ENCODE measurements at regions not wholly inside any gene's neighbourhood (a gene's known extent, or its start where the extent isn't known, plus 50 kb on each side); places are given as distances from the start of the nearest gene placed in this dataset.

GRCh38 chr1:234920136-234920842 is 208.3 kb downstream of the TOMM20 start:
- Histone ChIP-seq H3K9ac (ENCODE audit: control insufficient read depth, extremely low read depth, insufficient read depth, low read length) (no peak overlapping the region), H2AFZ (ENCODE audit: control insufficient read depth, low read length) (no peak overlapping the region), H3K27ac (ENCODE audit: control insufficient read depth, insufficient read depth, low read length) (no peak overlapping the region), H3K4me1 (ENCODE audit: control insufficient read depth, extremely low read depth, insufficient read depth, low read length) (no peaks in the 10 kb centered on the region), H4K20me1 (ENCODE audit: control insufficient read depth, extremely low read depth, insufficient read depth, low read length) (no peaks in the 10 kb centered on the region), H3K4me2 (ENCODE audit: control insufficient read depth, extremely low read depth, insufficient read depth, low read depth, low read length) (no peak overlapping the region), H3K9me1 (ENCODE audit: control insufficient read depth, extremely low read depth, insufficient read depth, low read length) (no peaks in the 10 kb centered on the region), H3K4me3 (ENCODE audit: control insufficient read depth in 2 of 3, extremely low read depth in 1 of 3, insufficient read depth in 2 of 3, low read depth in 1 of 3, low read length in 3 of 3) (no peak overlapping the region), H3K79me2 (ENCODE audit: control insufficient read depth, insufficient read depth, low read length) (no peaks in the 10 kb centered on the region), H3K27me3 (ENCODE audit: control insufficient read depth, extremely low read depth, insufficient read depth, low read length) (no peaks in the 10 kb centered on the region), H3K9me3 (ENCODE audit: control insufficient read depth, low read depth, low read length) (no peaks in the 10 kb centered on the region), H3K36me3 (ENCODE audit: control insufficient read depth in 2 of 2, extremely low read depth in 1 of 2, insufficient read depth in 2 of 2, low read length in 2 of 2) (no peaks in the 10 kb centered on the region)
- DNase-seq (ENCODE audit: low read depth, low spot score) (no peak), FAIRE-seq (no peak)
- no peak for TF ChIP-seq EZH2 (IDR thresholded peaks at IDR 0.05; ENCODE audit: low read length)
- TF ChIP-seq, protein P1, sequence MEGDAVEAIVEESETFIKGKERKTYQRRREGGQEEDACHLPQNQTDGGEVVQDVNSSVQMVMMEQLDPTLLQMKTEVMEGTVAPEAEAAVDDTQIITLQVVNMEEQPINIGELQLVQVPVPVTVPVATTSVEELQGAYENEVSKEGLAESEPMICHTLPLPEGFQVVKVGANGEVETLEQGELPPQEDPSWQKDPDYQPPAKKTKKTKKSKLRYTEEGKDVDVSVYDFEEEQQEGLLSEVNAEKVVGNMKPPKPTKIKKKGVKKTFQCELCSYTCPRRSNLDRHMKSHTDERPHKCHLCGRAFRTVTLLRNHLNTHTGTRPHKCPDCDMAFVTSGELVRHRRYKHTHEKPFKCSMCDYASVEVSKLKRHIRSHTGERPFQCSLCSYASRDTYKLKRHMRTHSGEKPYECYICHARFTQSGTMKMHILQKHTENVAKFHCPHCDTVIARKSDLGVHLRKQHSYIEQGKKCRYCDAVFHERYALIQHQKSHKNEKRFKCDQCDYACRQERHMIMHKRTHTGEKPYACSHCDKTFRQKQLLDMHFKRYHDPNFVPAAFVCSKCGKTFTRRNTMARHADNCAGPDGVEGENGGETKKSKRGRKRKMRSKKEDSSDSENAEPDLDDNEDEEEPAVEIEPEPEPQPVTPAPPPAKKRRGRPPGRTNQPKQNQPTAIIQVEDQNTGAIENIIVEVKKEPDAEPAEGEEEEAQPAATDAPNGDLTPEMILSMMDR (optimal IDR thresholded peaks at IDR 0.05 in 1 of 3, IDR thresholded peaks at IDR 0.05 in 1 of 3, conservative IDR thresholded peaks at IDR 0.05 in 1 of 3; ENCODE audit: extremely low read depth in 1 of 3, insufficient read depth in 2 of 3, low read length in 3 of 3) = no peak
- dilution Hi-C loops (cut with MboI; ENCODE audit: extremely low pct_ligation_motif_present, low sequenced_read_pairs) = no loop called here

DNA sequence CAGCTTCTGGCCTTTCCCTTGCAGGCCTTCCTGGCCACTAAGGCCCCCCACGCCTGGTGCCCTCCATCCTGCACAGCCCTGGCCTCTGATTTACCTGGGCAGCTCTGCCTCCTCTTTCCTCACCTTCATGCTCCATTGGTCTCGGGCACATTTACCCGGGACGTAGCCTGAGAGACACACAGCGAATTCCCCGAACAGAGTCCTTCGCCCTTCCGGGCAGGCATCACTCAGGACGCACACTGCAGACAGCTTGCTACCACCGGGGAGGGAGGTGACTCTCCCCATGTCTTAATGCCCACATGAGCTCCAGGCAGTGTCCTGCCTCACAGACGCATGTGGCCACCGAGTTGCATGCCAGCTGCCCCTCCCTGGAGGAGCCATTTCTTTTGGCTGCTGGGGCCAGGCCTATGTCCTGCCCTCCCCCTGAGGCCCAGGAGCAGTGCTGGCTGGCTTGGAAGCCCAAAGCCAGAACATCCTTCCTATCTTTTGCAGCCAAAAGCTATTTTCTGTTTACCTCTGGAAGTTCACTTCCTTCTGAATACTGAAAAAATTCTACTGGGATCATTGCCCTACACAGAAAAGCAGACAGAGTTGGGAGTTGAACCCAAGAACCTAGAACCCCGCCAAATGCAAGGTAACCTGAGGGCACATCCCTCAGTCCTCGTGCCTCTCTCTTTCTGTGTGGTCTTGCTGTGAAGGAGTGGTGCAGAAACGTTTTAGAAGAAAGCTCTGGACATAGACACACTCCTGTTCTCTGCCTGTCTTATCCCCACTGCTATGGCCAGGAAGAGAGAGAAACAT is 209.5 kb downstream of the TOMM20 start:
- Histone ChIP-seq H3K27me3 (ENCODE audit: control insufficient read depth, extremely low read depth, insufficient read depth, low read length) (no peaks in the 10 kb centered on the region), H3K9me3 (ENCODE audit: control insufficient read depth, low read depth, low read length) (no peaks in the 10 kb centered on the region), H3K4me2 (ENCODE audit: control insufficient read depth, extremely low read depth, insufficient read depth, low read depth, low read length) (no peak overlapping the region), H3K4me3 (ENCODE audit: control insufficient read depth in 2 of 3, extremely low read depth in 1 of 3, insufficient read depth in 2 of 3, low read depth in 1 of 3, low read length in 3 of 3) (no peak overlapping the region), H4K20me1 (ENCODE audit: control insufficient read depth, extremely low read depth, insufficient read depth, low read length) (no peaks in the 10 kb centered on the region), H3K27ac (ENCODE audit: control insufficient read depth, insufficient read depth, low read length) (no peak overlapping the region), H3K79me2 (ENCODE audit: control insufficient read depth, insufficient read depth, low read length) (no peaks in the 10 kb centered on the region), H3K36me3 (ENCODE audit: control insufficient read depth in 2 of 2, extremely low read depth in 1 of 2, insufficient read depth in 2 of 2, low read length in 2 of 2) (no peaks in the 10 kb centered on the region), H3K9me1 (ENCODE audit: control insufficient read depth, extremely low read depth, insufficient read depth, low read length) (no peaks in the 10 kb centered on the region), H3K9ac (ENCODE audit: control insufficient read depth, extremely low read depth, insufficient read depth, low read length) (no peak overlapping the region), H2AFZ (ENCODE audit: control insufficient read depth, low read length) (no peak overlapping the region), H3K4me1 (ENCODE audit: control insufficient read depth, extremely low read depth, insufficient read depth, low read length) (no peaks in the 10 kb centered on the region)
- TF ChIP-seq, protein P1 (optimal IDR thresholded peaks at IDR 0.05 in 1 of 3, IDR thresholded peaks at IDR 0.05 in 1 of 3, conservative IDR thresholded peaks at IDR 0.05 in 1 of 3; ENCODE audit: extremely low read depth in 1 of 3, insufficient read depth in 2 of 3, low read length in 3 of 3) = no peak
- TF ChIP-seq EZH2 (IDR thresholded peaks at IDR 0.05; ENCODE audit: low read length) = no peak
- dilution Hi-C loops (cut with MboI; ENCODE audit: extremely low pct_ligation_motif_present, low sequenced_read_pairs) = no loop called here
- FAIRE-seq = no peak
- no peak for DNase-seq (ENCODE audit: low read depth, low spot score)
